CD14-positive monocyte (primary cell): ENCODE measurements at regions not wholly inside any gene's neighbourhood (a gene's known extent, or its start where the extent isn't known, plus 50 kb on each side); places are given as distances from the start of the nearest gene placed in this dataset.

Source experiments
- DNase-seq, 3 donors: peaks; one replicate each; pipeline ENCODE4 v3.0.0-alpha.2; 2011 to 2022
- H2AFZ ChIP-seq: 2 replicates; pipeline ENCODE4 v1.6.0; 2012; ENCODE audit warnings: mild to moderate bottlenecking, low read depth, low read length, inconsistent platforms; ENCODE audit not compliant: insufficient read depth, poor library complexity, severe bottlenecking
- H3K27ac ChIP-seq, 2 donors: 1 replicate in 1 of 2; 2 replicates in 1 of 2; pipeline ENCODE4 v1.5.1; 2012 to 2013; ENCODE audit warnings: low read length in 2 of 2, control low read depth in 1 of 2, inconsistent platforms in 1 of 2, low read depth in 1 of 2, mild to moderate bottlenecking in 1 of 2
- H3K27me3 ChIP-seq, 2 donors: one replicate each; pipeline versions ENCODE4 v1.6.0 to v1.6.1; 2011 to 2013; ENCODE audit warnings: low read length in 2 of 2; ENCODE audit not compliant: control insufficient read depth in 2 of 2, insufficient read depth in 2 of 2
- H3K36me3 ChIP-seq, 2 donors: replicated peaks in 1 of 2; 1 replicate in 1 of 2; 2 replicates in 1 of 2; pipeline versions ENCODE4 v1.5.1 to v1.6.1; 2012 to 2013; ENCODE audit warnings: low read length in 2 of 2, control low read depth in 1 of 2, inconsistent platforms in 1 of 2, mild to moderate bottlenecking in 1 of 2; ENCODE audit not compliant: insufficient read depth in 2 of 2, control insufficient read depth in 1 of 2
- H3K4me1 ChIP-seq, 2 donors: 1 replicate in 1 of 2; 2 replicates in 1 of 2; pipeline versions ENCODE4 v1.5.1 to v1.6.1; 2012 to 2013; ENCODE audit warnings: low read length in 2 of 2, control low read depth in 1 of 2, inconsistent platforms in 1 of 2, mild to moderate bottlenecking in 1 of 2, moderate library complexity in 1 of 2; ENCODE audit not compliant: insufficient read depth in 2 of 2, control insufficient read depth in 1 of 2
- H3K4me2 ChIP-seq: replicated peaks from 2 replicates; pipeline ENCODE3; 2012; ENCODE audit warnings: low read length, moderate library complexity, mild to moderate bottlenecking; ENCODE audit not compliant: poor library complexity, severe bottlenecking; ENCODE audit errors: extremely low read depth
- H3K4me3 ChIP-seq, 3 experiments: fragments of 200-600 bp in 1 of 3; sonication (generic) in 1 of 3; replicated peaks in 1 of 3; 1 replicate in 2 of 3; 2 replicates in 1 of 3; pipeline ENCODE4 v1.5.1; 2011 to 2013; ENCODE audit warnings: low read length in 3 of 3, mild to moderate bottlenecking in 3 of 3, control low read depth in 2 of 3, low read depth in 2 of 3, inconsistent platforms in 1 of 3, moderate library complexity in 1 of 3
- H3K79me2 ChIP-seq: 2 replicates; pipeline ENCODE4 v1.6.0; 2012; ENCODE audit warnings: mild to moderate bottlenecking, control low read depth, inconsistent platforms, low read length, moderate library complexity; ENCODE audit not compliant: insufficient read depth
- H3K9ac ChIP-seq: 2 replicates; pipeline ENCODE4 v1.6.0; 2017; ENCODE audit warnings: low read length, mild to moderate bottlenecking; ENCODE audit not compliant: insufficient read depth, poor library complexity, severe bottlenecking
- H3K9me3 ChIP-seq, 2 donors: replicated peaks in 1 of 2; 1 replicate in 1 of 2; 2 replicates in 1 of 2; pipeline versions ENCODE4 v1.5.1 to v1.6.1; 2012 to 2013; ENCODE audit warnings: low read length in 2 of 2, control low read depth in 1 of 2; ENCODE audit not compliant: control insufficient read depth in 1 of 2, insufficient read depth in 1 of 2
- H4K20me1 ChIP-seq: 2 replicates; pipeline ENCODE4 v1.6.0; 2012; ENCODE audit warnings: mild to moderate bottlenecking, low read length, control low read depth, moderate library complexity; ENCODE audit not compliant: insufficient read depth
- H3K27ac Mint-ChIP-seq, 7 donors: one replicate each; pipeline ENCODE4 v1.8.0; 2020; ENCODE audit warnings: mild to moderate bottlenecking in 7 of 7, mixed read lengths in 7 of 7, moderate library complexity in 6 of 7, inconsistent platforms in 2 of 7
- H3K27me3 Mint-ChIP-seq, 3 donors: one replicate each; pipeline ENCODE4 v1.8.0; 2021 to 2022; ENCODE audit warnings: low read depth in 3 of 3, mild to moderate bottlenecking in 3 of 3, mixed read lengths in 3 of 3, moderate library complexity in 3 of 3, inconsistent platforms in 1 of 3
- H3K36me3 Mint-ChIP-seq, 2 donors: one replicate each; pipeline ENCODE4 v1.8.0; 2020; ENCODE audit warnings: mixed read lengths in 2 of 2, inconsistent platforms in 1 of 2, mild to moderate bottlenecking in 1 of 2
- H3K4me1 Mint-ChIP-seq: one replicate; pipeline ENCODE4 v1.8.0; 2020; ENCODE audit warnings: mild to moderate bottlenecking, mixed read lengths
- H3K4me3 Mint-ChIP-seq, 2 donors: one replicate each; pipeline ENCODE4 v1.8.0; 2020; ENCODE audit warnings: mild to moderate bottlenecking in 2 of 2, mixed read lengths in 2 of 2, moderate library complexity in 1 of 2
- H3K9me3 Mint-ChIP-seq, 7 donors: one replicate each; pipeline ENCODE4 v1.8.0; 2020 to 2022; ENCODE audit warnings: mixed read lengths in 7 of 7, mild to moderate bottlenecking in 6 of 7, moderate library complexity in 6 of 7, inconsistent platforms in 2 of 7
- CTCF ChIP-seq: fragments of 200-600 bp; IDR thresholded peaks from one replicate; pipeline ENCODE4 v1.8.0; 2022; ENCODE audit warnings: antibody characterized with exemption, mild to moderate bottlenecking
- WGBS: methylation state at CpG from one replicate; pipeline ENCODE4 v1.1.5; 2013; ENCODE audit warnings: missing lambda C conversion rate; ENCODE audit not compliant: insufficient coverage; 5-methylcytosine and 5-hydroxymethylcytosine counted together
- intact Hi-C, 2 donors: fragments of 100-400 bp; cut with micrococcal nuclease; formaldehyde crosslinking; loops; one replicate each; pipeline versions ENCODE4 v1.15.0 to v1.15.1; 2023

- 80% methylated on average over 1 of the region's 2 CpGs for WGBS
- no peak overlapping the region for H3K9ac ChIP-seq
- no peak overlapping the region for H3K4me3 ChIP-seq
- intact Hi-C loops: no loop called here
- no peak overlapping the region for H2AFZ ChIP-seq
- H3K27me3 Mint-ChIP-seq: peaks cover 0 to 2% (median 0%) of the 10 kb centered on the region in 3 donors
- no peaks in the 10 kb centered on the region for H4K20me1 ChIP-seq
- no peaks in the 10 kb centered on the region for H3K27me3 ChIP-seq
- no peak overlapping the region for H3K27ac ChIP-seq
- H3K27ac Mint-ChIP-seq: no peak overlapping the region
- H3K4me1 Mint-ChIP-seq: no peaks in the 10 kb centered on the region
- H3K36me3 ChIP-seq: no peaks in the 10 kb centered on the region
- H3K4me1 ChIP-seq: no peaks in the 10 kb centered on the region
- no peaks in the 10 kb centered on the region for H3K36me3 Mint-ChIP-seq
- DNase-seq: no peak
- no peak overlapping the region for H3K4me2 ChIP-seq
- no peak for TF ChIP-seq CTCF
- H3K9me3 ChIP-seq: no peaks in the 10 kb centered on the region
- peaks cover 0 to 2% (median 0%) of the 10 kb centered on the region in 7 donors for H3K9me3 Mint-ChIP-seq
- no peaks in the 10 kb centered on the region for H3K79me2 ChIP-seq
- H3K4me3 Mint-ChIP-seq: no peak overlapping the region
These were observed 115.7 kb upstream of the C11orf87 start for GRCh38 chr11:109306322-109306721.

- intact Hi-C loops: no loop called here
- WGBS: no CpG with 5 or more reads among the region's 3 CpGs
- DNase-seq: no peak
- Histone ChIP-seq H3K79me2 (no peaks in the 10 kb centered on the region), H2AFZ (no peak overlapping the region), H3K27me3 (no peaks in the 10 kb centered on the region), H3K27ac (no peak overlapping the region), H4K20me1 (no peaks in the 10 kb centered on the region), H3K4me1 (no peaks in the 10 kb centered on the region), H3K9me3 (no peaks in the 10 kb centered on the region), H3K4me3 (no peak overlapping the region), H3K9ac (no peak overlapping the region), H3K36me3 (no peaks in the 10 kb centered on the region), H3K4me2 (no peak overlapping the region)
- H3K27ac Mint-ChIP-seq: no peak overlapping the region
- H3K4me3 Mint-ChIP-seq: no peak overlapping the region
- peaks cover 0 to 2% (median 0%) of the 10 kb centered on the region in 3 donors for H3K27me3 Mint-ChIP-seq
- peaks cover 0 to 2% (median 0%) of the 10 kb centered on the region in 7 donors for H3K9me3 Mint-ChIP-seq
- no peak for TF ChIP-seq CTCF
- no peaks in the 10 kb centered on the region for H3K4me1 Mint-ChIP-seq
- no peaks in the 10 kb centered on the region for H3K36me3 Mint-ChIP-seq
These were observed 114.6 kb upstream of the C11orf87 start for GRCh38 chr11:109307366-109307765.
